HG02852 (cell line): ENCODE measurements at regions not wholly inside any gene's neighbourhood (a gene's known extent, or its start where the extent isn't known, plus 50 kb on each side); places are given as distances from the start of the nearest gene placed in this dataset.
"Not testable (repeated sequence)": the region's sequence is repeated elsewhere in the genome, so short reads cannot be mapped to it uniquely, and the experiment has no call there.

Experiments
- ATAC-seq: cut with Tn5 transposase; IDR thresholded peaks from one replicate; pipeline ENCODE4 v1.9.1; 2021; ENCODE audit warnings: mild to moderate bottlenecking, moderate library complexity; ENCODE audit not compliant: unreplicated experiment

DNA sequence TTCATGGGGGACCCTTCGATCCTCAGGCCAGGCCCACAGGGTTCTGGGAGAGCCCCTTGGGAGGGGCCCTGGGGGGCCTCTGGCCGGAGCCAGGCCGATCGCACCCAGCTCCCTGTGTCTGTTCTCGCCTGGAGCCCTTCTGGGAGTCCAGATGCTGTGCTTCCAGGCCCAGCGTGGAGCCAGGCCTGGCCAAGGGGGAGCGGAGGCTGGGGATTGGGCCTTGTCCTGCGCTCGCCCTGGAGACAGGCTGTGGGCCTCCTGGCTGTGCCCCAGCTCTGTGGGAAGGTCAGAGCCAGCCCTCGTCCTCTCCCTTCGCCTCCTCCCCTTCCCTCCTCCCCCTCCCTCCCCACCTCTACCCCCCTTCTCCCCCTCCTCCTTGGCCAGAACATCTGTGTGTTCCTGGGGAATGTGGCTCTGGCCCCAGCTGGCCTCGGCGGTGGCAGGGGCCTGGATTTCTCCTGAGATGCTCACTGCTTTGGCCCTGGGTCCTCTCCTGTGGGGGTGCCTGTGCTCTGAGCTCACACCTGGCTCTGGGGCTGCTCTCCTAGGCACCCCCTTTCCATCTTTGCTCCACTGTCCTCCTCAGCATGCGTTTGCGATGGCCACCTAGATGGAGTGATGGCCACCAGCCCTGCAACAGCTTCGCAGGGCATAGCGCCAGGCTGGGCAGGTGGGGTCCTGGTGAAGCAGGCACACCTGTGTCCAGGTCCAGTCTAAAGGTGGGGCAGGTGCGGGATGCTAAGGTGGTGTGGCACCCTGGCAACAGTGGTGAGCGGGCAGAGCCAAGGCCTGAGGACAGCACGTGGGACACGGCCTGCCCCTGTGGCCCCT lies 90.6 kb upstream of the CIBAR2 start:
- ATAC-seq: no peak

DNA sequence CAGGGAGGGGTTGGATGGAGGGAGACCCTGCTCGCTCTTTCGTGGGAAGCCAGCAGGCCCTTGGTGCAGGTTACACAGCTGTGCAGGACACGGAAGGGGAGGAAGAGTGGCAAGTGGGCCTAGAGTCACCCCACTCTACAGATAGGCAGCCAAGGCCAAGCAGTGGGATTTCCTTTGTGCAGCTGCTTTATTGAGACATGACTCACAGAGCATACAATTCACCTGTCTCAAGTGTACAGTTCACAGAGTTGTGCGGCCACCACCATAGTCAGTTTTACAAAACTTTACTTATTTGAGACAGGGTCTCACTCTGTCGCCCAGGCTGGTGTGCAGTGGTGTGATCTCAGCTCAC lies 91.2 kb upstream of the CIBAR2 start:
- no peak for ATAC-seq

DNA sequence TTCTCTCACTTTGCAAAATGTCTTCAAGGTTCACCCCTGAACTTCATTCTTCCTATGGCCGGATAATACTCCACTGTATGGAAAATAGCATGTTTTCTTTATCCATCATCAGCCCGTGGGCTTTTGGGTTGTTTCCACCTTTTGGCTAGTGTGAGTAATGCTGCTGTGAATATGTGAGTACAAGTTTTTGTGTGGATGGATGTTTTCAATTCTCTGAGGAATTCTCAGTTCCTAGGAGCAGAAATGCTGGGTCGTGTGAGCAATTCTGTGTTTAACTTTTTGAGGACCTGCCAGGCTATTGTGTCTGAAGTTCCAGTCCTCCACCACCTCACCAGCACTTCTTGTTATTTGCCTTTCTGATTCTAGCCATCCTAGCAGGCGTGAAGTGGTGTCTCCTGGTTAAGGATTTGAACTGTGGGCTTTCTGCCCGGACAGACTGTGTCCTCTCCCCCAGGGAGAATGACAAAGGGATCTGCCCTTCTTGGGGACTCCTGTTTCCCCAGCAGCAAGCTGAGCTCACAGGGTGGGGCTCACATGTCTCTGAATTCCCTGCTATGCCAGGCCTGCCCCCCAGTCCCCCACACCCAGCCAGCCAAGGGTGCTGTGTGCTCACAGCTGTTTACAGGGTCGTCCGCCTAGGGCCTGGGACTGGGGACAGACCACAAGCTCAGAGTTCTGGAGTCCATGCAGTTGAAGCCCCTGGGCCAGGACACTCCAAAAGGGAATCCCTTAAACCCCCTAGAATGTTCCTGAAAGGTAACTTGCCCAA lies 92.2 kb upstream of the CIBAR2 start:
- no peak for ATAC-seq

DNA sequence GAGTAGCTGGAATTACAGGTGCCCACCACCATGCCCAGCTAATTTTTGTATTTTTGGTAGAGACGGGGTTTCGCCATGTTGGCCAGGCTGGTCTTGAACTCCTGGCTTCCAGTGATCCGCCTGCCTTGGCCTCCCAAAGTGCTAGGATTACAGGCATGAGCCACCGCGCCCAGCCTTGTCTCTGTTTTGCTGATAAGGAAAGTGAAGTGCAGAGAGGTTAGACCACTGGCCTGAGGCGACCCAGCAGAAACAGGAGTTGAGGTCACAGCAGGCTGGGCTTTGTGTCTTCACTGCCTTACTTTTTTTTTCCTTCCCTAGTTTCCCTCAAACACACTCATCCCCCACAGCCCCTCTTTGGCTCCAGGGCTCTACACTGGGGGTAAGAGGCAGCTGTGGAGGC lies 93.0 kb upstream of the CIBAR2 start:
- not testable (repeated sequence) for ATAC-seq

DNA sequence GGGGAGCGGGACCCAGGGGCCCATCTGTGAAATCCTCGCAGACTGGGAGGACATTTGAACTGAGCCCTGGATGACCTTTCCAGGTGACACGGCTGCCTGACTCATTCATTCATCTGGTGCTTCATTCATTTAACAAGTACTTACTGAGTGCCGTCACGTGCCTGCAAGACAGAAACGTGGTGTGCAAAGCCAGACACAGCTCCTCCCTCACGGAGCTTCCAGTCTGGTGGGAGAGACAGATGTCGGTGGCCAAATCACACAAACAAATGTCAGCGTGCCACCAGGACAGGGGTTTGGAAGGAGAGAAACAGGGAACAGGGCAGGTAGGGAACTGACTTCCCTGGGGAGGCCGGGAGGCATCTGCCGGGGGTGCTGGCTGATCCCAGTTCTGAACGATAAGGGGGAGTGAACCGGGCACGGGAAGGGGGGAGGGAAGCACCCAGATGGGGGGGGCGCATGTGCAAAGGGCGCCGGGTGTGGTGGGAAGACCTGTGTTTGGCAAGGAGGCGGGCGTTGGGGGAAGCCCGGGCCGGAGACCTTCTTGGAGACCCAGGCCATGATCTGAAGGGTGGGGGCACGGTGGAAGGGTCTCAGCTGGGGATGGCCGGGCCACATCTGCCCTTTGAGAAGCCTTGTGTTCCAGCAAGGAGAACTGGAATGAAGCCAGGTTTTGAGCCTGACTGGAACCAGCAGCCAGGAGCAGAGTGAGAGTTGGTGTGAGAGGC lies 93.6 kb upstream of the CIBAR2 start:
- ATAC-seq: no peak

DNA sequence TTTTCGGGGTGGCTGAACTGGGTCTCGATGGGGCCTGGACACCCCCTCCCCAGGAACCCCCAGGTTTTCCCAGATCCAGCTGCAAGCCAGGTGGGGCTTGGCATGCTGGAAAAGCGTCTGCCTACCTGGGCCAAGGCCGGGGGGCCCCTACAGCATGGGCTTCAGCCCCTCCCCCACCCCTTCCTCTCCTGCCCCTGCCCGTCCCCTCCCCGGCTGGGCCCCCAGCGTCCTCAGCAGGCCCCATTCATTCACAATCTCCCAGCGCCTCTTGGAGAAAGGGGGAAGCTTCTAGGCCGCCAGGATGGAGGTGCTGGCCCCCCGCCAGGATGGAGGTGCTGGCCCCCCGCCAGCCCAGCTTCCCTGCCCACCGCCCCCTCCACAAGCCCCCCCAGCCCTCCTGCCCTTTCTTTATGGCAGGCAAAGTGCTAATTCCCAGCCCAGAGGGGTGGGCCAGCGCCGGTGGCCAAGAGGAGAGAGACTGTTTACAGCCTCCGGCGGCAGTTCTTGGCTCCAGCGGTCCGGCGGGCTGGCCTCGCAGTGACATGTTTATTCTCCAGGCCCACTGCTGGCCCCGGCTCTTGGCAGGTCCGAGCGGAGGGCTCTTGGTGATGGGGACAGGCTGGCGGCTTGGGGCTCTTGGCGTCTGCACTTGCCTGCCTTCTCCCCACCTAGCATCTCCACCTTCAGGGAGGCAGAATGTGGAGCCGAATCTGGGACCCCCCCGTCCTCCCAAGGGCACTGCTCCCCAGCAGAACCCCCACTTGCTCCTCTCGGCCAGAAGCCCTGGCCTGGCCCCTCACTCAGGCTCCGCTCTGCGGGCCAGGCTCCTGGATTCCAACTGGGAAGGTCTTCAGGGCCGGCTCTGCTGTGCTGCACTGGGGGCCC lies 94.4 kb upstream of the CIBAR2 start:
- ATAC-seq: no peak

DNA sequence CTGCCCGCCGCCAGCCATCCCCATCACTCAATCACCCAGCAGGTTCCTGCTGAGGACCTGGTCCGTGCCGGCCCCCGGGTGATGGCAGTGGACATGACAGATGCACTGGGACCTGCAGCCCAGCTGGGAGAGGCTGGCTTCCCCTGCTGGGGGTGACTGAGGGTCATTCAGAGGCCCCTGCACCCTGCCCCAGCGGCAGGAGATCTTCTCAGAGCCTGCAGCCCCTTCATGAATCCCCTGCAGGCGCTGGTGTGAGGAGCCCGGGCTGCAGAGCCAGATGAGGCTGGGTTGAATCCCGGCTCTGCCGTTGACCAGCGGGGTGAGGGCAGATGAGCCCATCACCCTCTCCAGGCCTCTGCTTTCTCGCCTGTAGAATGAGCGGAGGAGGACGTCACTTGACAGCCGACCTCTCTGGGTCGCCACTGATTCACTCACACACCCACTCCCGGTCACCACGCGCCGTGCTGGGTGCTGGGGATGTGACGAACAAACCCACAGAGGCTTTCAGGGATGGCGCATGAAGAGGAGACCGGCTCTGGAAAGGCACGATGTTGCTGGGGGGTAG lies 95.2 kb upstream of the CIBAR2 start:
- no peak for ATAC-seq

DNA sequence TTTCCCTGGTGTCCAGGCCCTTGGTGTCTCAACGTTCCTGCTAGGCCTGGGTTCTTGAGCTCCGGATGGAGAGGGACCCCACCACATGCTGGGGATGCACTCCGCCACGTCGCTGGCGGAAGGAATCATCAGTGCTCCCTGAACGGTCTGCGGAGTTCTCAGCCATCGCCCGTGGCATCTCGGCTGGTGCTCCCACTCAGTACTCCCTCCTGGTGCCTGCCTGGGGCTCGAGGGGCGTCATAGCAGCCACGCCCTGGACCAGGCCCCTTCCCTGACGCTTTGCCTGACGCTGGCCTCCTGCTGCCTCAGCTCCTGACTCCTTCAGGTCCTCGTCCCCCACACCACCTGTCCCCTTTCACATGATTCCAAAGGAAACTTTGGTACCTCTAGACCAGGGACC lies 95.9 kb upstream of the CIBAR2 start:
- ATAC-seq: no peak

DNA sequence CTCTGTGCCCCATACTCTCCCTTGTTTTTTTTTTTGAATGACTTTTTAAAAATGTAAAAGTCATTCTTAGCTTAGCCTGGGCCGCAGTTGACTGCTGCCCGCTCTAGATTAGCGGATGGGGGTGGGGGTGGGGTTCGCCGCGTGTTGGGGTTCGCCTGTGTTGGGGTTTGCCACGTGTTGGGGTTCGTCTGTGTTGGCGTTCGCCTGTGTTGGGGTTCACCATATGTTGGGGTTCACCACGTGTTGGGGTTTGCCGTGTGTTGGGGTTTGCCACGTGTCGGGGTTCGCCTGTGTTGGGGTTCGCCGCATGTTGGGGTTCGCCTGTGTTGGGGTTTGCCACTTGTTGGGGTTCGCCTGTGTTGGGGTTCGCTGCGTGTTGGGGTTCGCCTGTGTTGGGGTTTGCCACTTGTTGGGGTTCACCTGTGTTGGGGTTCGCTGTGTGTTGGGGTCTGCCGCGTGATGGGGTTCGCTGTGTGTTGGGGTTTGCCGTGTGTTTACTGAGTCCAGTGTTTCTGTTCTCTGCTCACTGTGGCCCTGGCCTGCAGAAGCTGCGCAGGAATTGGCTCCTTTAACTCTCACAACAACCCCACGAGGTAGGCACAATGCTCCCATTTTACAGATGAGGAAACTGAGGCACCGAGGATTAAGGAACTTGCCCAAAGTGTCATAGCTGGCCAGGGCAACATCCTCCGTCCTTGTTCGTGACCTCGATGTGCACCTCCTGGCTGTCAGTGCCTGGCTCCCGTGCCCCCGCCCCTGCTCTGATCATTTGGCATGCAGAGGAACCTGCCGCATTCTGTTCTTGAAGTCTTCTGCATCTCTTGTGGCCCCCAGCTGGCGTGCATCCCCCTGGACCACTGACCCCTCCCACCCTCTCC lies 96.6 kb upstream of the CIBAR2 start:
- ATAC-seq: no peak

DNA sequence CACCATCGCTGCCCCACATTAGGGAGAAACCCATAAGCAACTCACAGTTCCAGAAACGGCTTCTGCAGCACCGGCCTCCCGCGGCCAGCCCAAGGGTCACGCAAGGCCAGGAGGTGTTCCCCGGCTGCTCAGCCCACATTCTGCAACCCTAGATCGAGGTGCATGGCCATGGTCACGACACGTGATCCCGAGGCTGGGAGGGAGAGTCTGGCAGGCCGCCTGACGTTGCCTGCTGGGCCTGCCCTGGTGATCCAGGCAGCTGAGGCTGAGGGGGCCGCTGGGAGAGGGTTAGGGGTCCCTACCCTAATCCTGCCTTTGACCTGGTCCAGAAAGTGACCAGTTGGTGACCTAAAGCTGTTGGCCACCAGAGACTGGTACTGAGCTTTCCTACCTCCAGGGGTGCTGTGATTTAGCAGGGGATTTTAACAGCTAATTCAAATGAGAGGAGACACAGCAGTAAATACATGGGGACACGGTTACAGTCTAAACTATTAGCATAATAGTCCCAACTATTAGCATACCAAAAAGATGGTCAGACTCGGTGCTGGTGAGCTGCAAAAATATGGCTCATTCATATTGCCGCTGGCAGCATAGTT lies 97.4 kb upstream of the CIBAR2 start:
- ATAC-seq: no peak

DNA sequence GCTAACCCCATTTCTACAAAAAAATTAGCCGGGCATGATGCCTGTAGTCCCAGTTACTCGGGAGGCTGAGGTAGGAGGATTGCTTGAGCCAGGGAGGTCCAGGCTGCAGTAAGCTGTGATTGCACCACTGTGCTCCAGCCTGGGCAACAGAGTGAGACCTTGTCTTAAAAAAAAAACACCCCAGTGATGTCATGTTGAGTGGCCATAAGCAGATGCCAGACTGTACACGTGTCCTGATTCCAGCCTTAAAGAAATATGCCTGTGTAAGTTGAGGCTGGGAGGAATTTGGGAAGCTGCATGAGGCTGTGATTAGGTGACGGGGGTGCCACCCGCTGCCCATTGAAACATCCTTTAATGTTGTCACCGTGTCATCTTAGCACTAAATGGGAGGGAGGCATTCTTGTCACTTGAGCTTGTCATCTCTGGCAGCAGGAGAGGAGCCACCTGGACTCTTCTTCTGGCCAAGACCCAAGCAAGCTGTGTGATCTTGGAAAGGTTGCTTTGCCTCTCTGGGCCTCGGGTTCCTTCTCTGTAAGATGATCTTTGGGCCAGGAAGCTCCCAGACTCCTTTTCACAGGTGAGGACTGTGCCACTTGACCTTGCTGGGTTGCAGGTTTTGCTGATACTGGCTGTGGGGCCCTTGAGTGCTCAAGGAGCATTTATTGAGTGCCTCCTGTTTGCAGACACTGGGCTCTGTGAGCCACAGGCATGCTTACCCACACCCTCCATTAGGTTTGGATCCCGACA lies 98.3 kb upstream of the CIBAR2 start:
- no peak for ATAC-seq

DNA sequence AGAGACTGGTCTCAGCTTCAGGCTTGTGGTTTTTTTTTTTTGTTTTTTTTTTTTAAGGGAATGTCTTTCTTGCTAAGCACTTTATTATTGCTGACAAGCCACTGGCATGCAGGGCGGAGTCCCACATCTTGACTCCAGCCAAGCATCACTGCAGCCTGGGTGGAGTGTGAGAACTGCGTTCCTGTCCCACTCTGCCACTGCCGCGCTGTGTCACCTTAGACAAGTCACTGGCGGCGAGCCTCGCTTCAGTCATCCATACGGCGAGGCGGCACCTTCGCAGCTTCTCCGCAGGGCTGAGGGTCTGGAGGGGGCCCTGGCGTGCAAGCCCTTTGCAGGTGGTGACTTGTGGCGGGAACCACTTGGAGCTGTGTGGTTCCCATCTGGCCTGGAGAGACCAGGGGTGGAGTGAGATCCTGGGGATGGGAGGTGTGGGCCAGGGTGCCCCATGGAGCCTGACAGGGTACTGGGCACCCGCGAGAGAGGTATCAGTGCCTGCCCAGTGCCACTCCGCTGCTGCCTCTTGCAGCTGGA lies 99.1 kb upstream of the CIBAR2 start:
- no peak for ATAC-seq

DNA sequence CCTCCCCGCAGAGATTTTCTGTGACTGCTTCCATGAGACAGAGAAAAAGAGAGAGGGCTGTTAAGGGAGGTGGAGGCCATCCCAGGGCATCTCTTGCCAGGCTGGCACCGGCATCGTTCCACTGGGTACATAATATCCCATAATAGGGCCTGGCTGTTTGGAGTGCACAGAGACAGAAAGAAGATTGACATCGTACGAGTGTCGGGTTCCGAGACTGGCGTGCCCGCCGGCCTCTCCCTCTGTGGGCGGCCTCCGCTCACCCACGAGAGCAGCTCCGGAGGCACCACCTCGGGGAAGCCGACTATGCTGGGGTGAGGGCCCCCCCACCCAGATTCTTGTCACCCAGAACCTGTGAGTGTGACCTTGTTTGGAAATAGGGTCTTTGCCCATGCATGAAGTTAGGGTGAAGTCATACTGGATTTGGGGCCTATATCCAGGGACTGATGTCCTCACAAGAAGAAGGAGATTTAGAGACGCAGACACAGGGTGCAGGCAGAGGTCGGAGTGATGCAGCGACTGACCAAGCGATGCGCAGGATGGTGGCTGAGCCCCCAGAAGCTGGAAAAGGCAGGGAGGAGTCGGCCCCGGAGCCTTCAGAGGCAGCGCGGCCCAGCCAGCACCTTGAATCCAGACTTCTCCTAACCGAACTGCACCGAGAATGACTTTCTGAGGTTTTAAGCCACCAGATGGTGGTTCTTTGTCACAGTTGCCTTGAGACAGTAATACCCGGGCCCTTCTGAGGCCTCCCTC lies 101.8 kb upstream of the CIBAR2 start:
- ATAC-seq: no peak

DNA sequence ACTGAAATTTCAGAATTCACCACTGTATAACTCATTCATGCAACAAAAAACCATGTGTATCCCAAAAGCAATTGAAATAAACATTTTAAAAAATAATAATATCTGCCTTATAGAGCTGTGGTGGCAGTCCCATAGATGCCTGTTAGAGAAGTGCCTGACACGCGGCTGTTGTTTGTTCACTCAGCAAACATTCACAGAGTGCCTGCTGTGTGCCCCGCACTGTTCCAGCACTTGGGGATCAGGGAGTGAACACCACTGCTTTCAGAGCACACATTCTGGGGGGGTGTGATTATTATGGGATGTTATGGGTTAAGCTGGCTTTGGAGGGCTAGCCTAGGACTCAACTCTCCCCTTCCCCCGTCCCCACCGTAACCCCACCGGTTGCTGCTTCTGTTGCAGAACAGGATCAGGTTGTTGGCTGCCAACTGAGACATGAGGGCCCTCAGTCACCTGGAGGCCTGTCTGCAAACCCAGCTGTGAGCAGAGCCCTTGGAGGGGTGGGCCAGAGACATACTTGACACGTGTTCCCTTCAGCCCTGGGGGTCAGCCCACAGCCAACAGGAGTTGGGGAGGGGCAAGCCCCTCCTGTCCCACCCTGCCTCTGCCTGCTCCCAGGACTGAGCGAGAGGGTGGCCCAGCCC lies 103.3 kb upstream of the CIBAR2 start:
- no peak for ATAC-seq

DNA sequence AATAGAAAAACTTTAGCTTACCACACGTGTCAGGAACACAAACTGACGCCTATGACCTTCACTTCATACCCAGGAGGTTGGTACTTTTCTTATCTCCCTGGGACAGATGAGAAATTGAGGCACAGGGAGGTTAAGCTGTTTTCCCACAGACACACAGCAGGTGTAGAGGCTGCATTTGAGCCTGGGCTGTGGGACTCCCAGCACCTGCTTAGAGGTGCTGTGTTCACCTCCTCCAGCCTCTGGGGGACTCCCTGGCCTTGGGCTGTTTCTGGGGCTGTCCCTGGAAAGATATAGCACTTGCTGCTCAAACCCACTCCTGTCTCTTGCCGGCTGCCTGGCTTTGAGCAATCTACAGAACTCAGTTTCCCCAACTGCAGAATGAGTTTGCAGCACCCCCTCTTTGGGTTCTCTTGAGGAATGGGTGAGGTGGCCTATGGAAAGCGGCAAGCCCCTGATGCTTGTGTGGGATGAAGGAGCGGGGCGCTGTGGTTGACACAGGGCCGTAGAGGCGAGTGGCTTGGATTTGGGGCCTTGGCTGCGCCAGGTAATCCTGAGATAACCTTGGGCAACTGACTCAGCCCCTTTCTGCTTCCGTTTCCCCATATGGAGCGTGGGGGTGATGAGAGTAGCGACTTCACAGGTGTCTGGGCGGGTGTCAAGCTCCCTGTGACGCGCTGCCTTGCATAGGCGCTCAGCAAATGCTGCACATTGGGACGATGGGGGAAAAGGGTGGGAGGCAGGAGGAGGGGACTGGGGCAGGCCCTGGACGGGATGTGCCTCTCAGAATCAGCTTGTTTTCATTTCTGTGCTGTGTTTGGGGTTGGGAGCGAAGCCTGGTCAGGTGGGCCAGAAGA lies 104.5 kb upstream of the CIBAR2 start:
- ATAC-seq: no peak
